H1 (cell line): ENCODE measurements at regions not wholly inside any gene's neighbourhood (a gene's known extent, or its start where the extent isn't known, plus 50 kb on each side); places are given as distances from the start of the nearest gene placed in this dataset.

Experiments
- CTCF ChIP-seq, 3 experiments: IDR thresholded peaks; 1 replicate in 2 of 3; 2 replicates in 1 of 3; pipeline versions ENCODE4 v1.5.1 to v1.6.1; 2011; ENCODE audit warnings: low read length in 3 of 3, mild to moderate bottlenecking in 3 of 3, inconsistent platforms in 2 of 3, low read depth in 1 of 3, moderate library complexity in 1 of 3; ENCODE audit not compliant: insufficient read depth in 1 of 3; ENCODE audit errors: control extremely low read depth in 1 of 3
- EP300 ChIP-seq, 2 experiments: IDR thresholded peaks; 1 replicate in 1 of 2; 2 replicates in 1 of 2; pipeline ENCODE4 v1.6.1; 2011 to 2012; ENCODE audit warnings: low read depth in 2 of 2, low read length in 2 of 2, mild to moderate bottlenecking in 2 of 2, borderline replicate concordance in 1 of 2, inconsistent platforms in 1 of 2, moderate library complexity in 1 of 2

- TF ChIP-seq CTCF (IDR thresholded peaks at IDR 0.05; ENCODE audit: control extremely low read depth in 1 of 3, insufficient read depth in 1 of 3, low read depth in 1 of 3, low read length in 3 of 3) = no peak
- no peak for TF ChIP-seq EP300 (IDR thresholded peaks at IDR 0.05; ENCODE audit: borderline replicate concordance in 1 of 2, low read depth in 2 of 2, low read length in 2 of 2)
- TF ChIP-seq, all 59 proteins: peak for 0
Observed at GRCh38 chr3:109943181-109943580, 605.8 kb upstream of the DPPA4 start (continued).
